ENCODE measurements at regions not wholly inside any gene's neighbourhood (a gene's known extent, or its start where the extent isn't known, plus 50 kb on each side); places are given as distances from the start of the nearest gene placed in this dataset.

GRCh38 chr6:93554018-93554417, 134.7 kb upstream of the EPHA7 start:
- H3K27ac Mint-ChIP-seq: no peak overlapping the region
- H3K9me3 Mint-ChIP-seq: peaks cover 2 to 4% of the 10 kb centered on the region in 2 donors
- DNase-seq (no peak), ATAC-seq (replicated peaks in 1 of 2) (no peak)
- no peak overlapping the region for H3K4me3 Mint-ChIP-seq
- no peaks in the 10 kb centered on the region for H3K27me3 Mint-ChIP-seq (ENCODE audit: low read depth)
- no peaks in the 10 kb centered on the region for H3K36me3 Mint-ChIP-seq (ENCODE audit: insufficient read depth in 2 of 2)
- no peaks in the 10 kb centered on the region for H3K4me1 Mint-ChIP-seq (ENCODE audit: low read depth)

- Mint-ChIP-seq H3K27ac (no peak overlapping the region), H3K27me3 (ENCODE audit: low read depth) (no peaks in the 10 kb centered on the region), H3K9me3 (peaks cover 0 to 3% of the 10 kb centered on the region in 2 donors), H3K4me1 (ENCODE audit: low read depth) (no peaks in the 10 kb centered on the region), H3K36me3 (ENCODE audit: insufficient read depth in 2 of 2) (peaks cover 0 to 2% of the 10 kb centered on the region in 2 donors), H3K4me3 (no peak overlapping the region)
- no peak for ATAC-seq (replicated peaks in 1 of 2)
- no peak for DNase-seq
These were observed 131.4 kb upstream of the EPHA7 start for GRCh38 chr6:93550551-93551276.

- no peak overlapping the region for H3K27ac Mint-ChIP-seq
- no peak for DNase-seq
- H3K27me3 Mint-ChIP-seq (ENCODE audit: low read depth): no peaks in the 10 kb centered on the region
- H3K4me3 Mint-ChIP-seq: no peak overlapping the region
- H3K36me3 Mint-ChIP-seq (ENCODE audit: insufficient read depth in 2 of 2): peaks cover 0 to 2% of the 10 kb centered on the region in 2 donors
- no peak for ATAC-seq (replicated peaks in 1 of 2)
- no peaks in the 10 kb centered on the region for H3K4me1 Mint-ChIP-seq (ENCODE audit: low read depth)
- H3K9me3 Mint-ChIP-seq: peaks cover 4 to 7% of the 10 kb centered on the region in 2 donors
These were observed 130.5 kb upstream of the EPHA7 start for GRCh38 chr6:93549868-93550267.

GRCh38 chr6:93524671-93525451, 105.5 kb upstream of the EPHA7 start:
- ATAC-seq (replicated peaks in 1 of 2): no peak
- H3K27me3 Mint-ChIP-seq (ENCODE audit: low read depth): no peaks in the 10 kb centered on the region
- H3K4me1 Mint-ChIP-seq (ENCODE audit: low read depth): no peaks in the 10 kb centered on the region
- DNase-seq: no peak
- H3K36me3 Mint-ChIP-seq (ENCODE audit: insufficient read depth in 2 of 2): no peaks in the 10 kb centered on the region
- H3K4me3 Mint-ChIP-seq: no peak overlapping the region
- H3K9me3 Mint-ChIP-seq: peaks cover 0 to under 1% of the 10 kb centered on the region in 2 donors
- H3K27ac Mint-ChIP-seq: no peak overlapping the region

GRCh38 chr6:93523365-93523764, 104.0 kb upstream of the EPHA7 start:
- no peaks in the 10 kb centered on the region for H3K27me3 Mint-ChIP-seq (ENCODE audit: low read depth)
- H3K36me3 Mint-ChIP-seq (ENCODE audit: insufficient read depth in 2 of 2): no peaks in the 10 kb centered on the region
- DNase-seq (no peak), ATAC-seq (replicated peaks in 1 of 2) (no peak)
- no peak overlapping the region for H3K27ac Mint-ChIP-seq
- H3K9me3 Mint-ChIP-seq: peaks cover 0 to 3% of the 10 kb centered on the region in 2 donors
- no peaks in the 10 kb centered on the region for H3K4me1 Mint-ChIP-seq (ENCODE audit: low read depth)
- no peak overlapping the region for H3K4me3 Mint-ChIP-seq

GRCh38 chr6:93516441-93516840, 97.1 kb upstream of the EPHA7 start:
- H3K36me3 Mint-ChIP-seq (ENCODE audit: insufficient read depth in 2 of 2): no peaks in the 10 kb centered on the region
- H3K27ac Mint-ChIP-seq: no peak overlapping the region
- no peak for DNase-seq
- no peaks in the 10 kb centered on the region for H3K27me3 Mint-ChIP-seq (ENCODE audit: low read depth)
- no peak overlapping the region for H3K4me3 Mint-ChIP-seq
- peaks cover 8 to 9% of the 10 kb centered on the region in 2 donors for H3K9me3 Mint-ChIP-seq
- H3K4me1 Mint-ChIP-seq (ENCODE audit: low read depth): no peaks in the 10 kb centered on the region
- no peak for ATAC-seq (replicated peaks in 1 of 2)

- no peak overlapping the region for H3K4me3 Mint-ChIP-seq
- DNase-seq: no peak
- H3K4me1 Mint-ChIP-seq (ENCODE audit: low read depth): no peaks in the 10 kb centered on the region
- no peak overlapping the region for H3K27ac Mint-ChIP-seq
- peaks cover 8 to 9% of the 10 kb centered on the region in 2 donors for H3K9me3 Mint-ChIP-seq
- H3K36me3 Mint-ChIP-seq (ENCODE audit: insufficient read depth in 2 of 2): no peaks in the 10 kb centered on the region
- H3K27me3 Mint-ChIP-seq (ENCODE audit: low read depth): no peaks in the 10 kb centered on the region
- ATAC-seq (replicated peaks in 1 of 2): no peak
These were observed 96.4 kb upstream of the EPHA7 start for GRCh38 chr6:93515736-93516135.

- Mint-ChIP-seq H3K36me3 (ENCODE audit: insufficient read depth in 2 of 2) (no peaks in the 10 kb centered on the region), H3K27ac (no peak overlapping the region), H3K4me1 (ENCODE audit: low read depth) (no peaks in the 10 kb centered on the region), H3K27me3 (ENCODE audit: low read depth) (no peaks in the 10 kb centered on the region), H3K9me3 (peaks cover 2 to 7% of the 10 kb centered on the region in 2 donors), H3K4me3 (no peak overlapping the region)
- DNase-seq (no peak), ATAC-seq (replicated peaks in 1 of 2) (no peak)
These were observed 79.4 kb upstream of the EPHA7 start for GRCh38 chr6:93498713-93499112.

- Mint-ChIP-seq H3K4me3 (no peak overlapping the region), H3K36me3 (ENCODE audit: insufficient read depth in 2 of 2) (no peaks in the 10 kb centered on the region), H3K4me1 (ENCODE audit: low read depth) (no peaks in the 10 kb centered on the region), H3K9me3 (peaks cover 1 to 2% of the 10 kb centered on the region in 2 donors), H3K27ac (no peak overlapping the region), H3K27me3 (ENCODE audit: low read depth) (no peaks in the 10 kb centered on the region)
- no peak for ATAC-seq (replicated peaks in 1 of 2)
- DNase-seq: no peak
These were observed 77.2 kb upstream of the EPHA7 start for GRCh38 chr6:93496548-93496947.

GRCh38 chr6:93494057-93494456, 74.7 kb upstream of the EPHA7 start:
- Mint-ChIP-seq H3K27me3 (ENCODE audit: low read depth) (no peaks in the 10 kb centered on the region), H3K9me3 (peaks cover 1 to 4% of the 10 kb centered on the region in 2 donors), H3K27ac (no peak overlapping the region), H3K4me1 (ENCODE audit: low read depth) (no peaks in the 10 kb centered on the region), H3K36me3 (ENCODE audit: insufficient read depth in 2 of 2) (no peaks in the 10 kb centered on the region), H3K4me3 (no peak overlapping the region)
- ATAC-seq (replicated peaks in 1 of 2) (no peak), DNase-seq (no peak)

GRCh38 chr6:93474733-93475179, 55.4 kb upstream of the EPHA7 start:
- Mint-ChIP-seq H3K27me3 (ENCODE audit: low read depth) (no peaks in the 10 kb centered on the region), H3K9me3 (peaks cover 8 to 10% of the 10 kb centered on the region in 2 donors), H3K27ac (no peak overlapping the region), H3K4me1 (ENCODE audit: low read depth) (no peaks in the 10 kb centered on the region), H3K4me3 (no peak overlapping the region), H3K36me3 (ENCODE audit: insufficient read depth in 2 of 2) (no peaks in the 10 kb centered on the region)
- DNase-seq (no peak), ATAC-seq (replicated peaks in 1 of 2) (no peak)

- no peak for DNase-seq
- ATAC-seq (replicated peaks in 1 of 2): no peak
- no peak overlapping the region for H3K27ac Mint-ChIP-seq
- peaks cover 12% of the 10 kb centered on the region in 2 donors for H3K9me3 Mint-ChIP-seq
- no peaks in the 10 kb centered on the region for H3K36me3 Mint-ChIP-seq (ENCODE audit: insufficient read depth in 2 of 2)
- no peaks in the 10 kb centered on the region for H3K4me1 Mint-ChIP-seq (ENCODE audit: low read depth)
- no peak overlapping the region for H3K4me3 Mint-ChIP-seq
- H3K27me3 Mint-ChIP-seq (ENCODE audit: low read depth): no peaks in the 10 kb centered on the region
These were observed 51.9 kb upstream of the EPHA7 start for GRCh38 chr6:93471281-93471680.

All from activated T-cell treated with anti-CD3 and anti-CD28 coated beads, Interleukin-2, amount 50 U/mL, for 72 hours (primary cell).